Hepatocyte (in vitro differentiated cells): ENCODE measurements at regions not wholly inside any gene's neighbourhood (a gene's known extent, or its start where the extent isn't known, plus 50 kb on each side); places are given as distances from the start of the nearest gene placed in this dataset.

Experiments
- DNase-seq: peaks from one replicate; pipeline ENCODE4 v3.0.0-alpha.2; 2016; ENCODE audit warnings: low spot score
- H2AFZ ChIP-seq: fragments of 200-600 bp; sonication (generic); 2 replicates; pipeline ENCODE4 v1.6.0; 2016; ENCODE audit warnings: antibody characterized with exemption, mild to moderate bottlenecking
- H3K27ac ChIP-seq: fragments of 200-600 bp; sonication (generic); 2 replicates; pipeline ENCODE4 v1.5.1; 2016; ENCODE audit warnings: mild to moderate bottlenecking
- H3K27me3 ChIP-seq: fragments of 200-600 bp; sonication (generic); 2 replicates; pipeline ENCODE4 v1.6.1; 2016
- H3K36me3 ChIP-seq: fragments of 200-600 bp; sonication (generic); replicated peaks from 2 replicates; pipeline ENCODE4 v1.5.1; 2016; ENCODE audit warnings: low read depth; ENCODE audit not compliant: insufficient read depth
- H3K4me1 ChIP-seq: fragments of 200-600 bp; sonication (generic); 2 replicates; pipeline ENCODE4 v1.5.1; 2016; ENCODE audit warnings: mild to moderate bottlenecking, moderate library complexity; ENCODE audit not compliant: insufficient read depth
- H3K4me2 ChIP-seq: fragments of 200-600 bp; sonication (generic); 2 replicates; pipeline ENCODE4 v1.6.0; 2016
- H3K4me3 ChIP-seq: fragments of 200-600 bp; sonication (generic); 2 replicates; pipeline ENCODE4 v1.5.1; 2016; ENCODE audit warnings: mild to moderate bottlenecking
- H3K79me2 ChIP-seq: fragments of 200-600 bp; sonication (generic); 2 replicates; pipeline ENCODE4 v1.6.0; 2017; ENCODE audit warnings: mild to moderate bottlenecking
- H3K9me2 ChIP-seq: fragments of 200-600 bp; sonication (generic); replicated peaks from 2 replicates; pipeline ENCODE4 v1.6.0; 2017; ENCODE audit warnings: mild to moderate bottlenecking; ENCODE audit not compliant: insufficient read depth
- H3K9me3 ChIP-seq: fragments of 200-600 bp; sonication (generic); 2 replicates; pipeline ENCODE4 v1.5.1; 2016; ENCODE audit warnings: low read depth, mild to moderate bottlenecking
- H4K20me1 ChIP-seq: fragments of 200-600 bp; sonication (generic); 2 replicates; pipeline ENCODE4 v1.6.0; 2016; ENCODE audit warnings: mild to moderate bottlenecking; ENCODE audit not compliant: insufficient read depth, poor library complexity, severe bottlenecking
- CTCF ChIP-seq: fragments of 200-600 bp; sonication (generic); IDR thresholded peaks from 2 replicates; pipeline ENCODE4 v1.5.1; 2016; ENCODE audit warnings: antibody characterized with exemption, mild to moderate bottlenecking; ENCODE audit not compliant: poor library complexity
- EZH2 ChIP-seq: fragments of 200-600 bp; sonication (generic); IDR thresholded peaks from 2 replicates; pipeline ENCODE4 v1.6.1; 2016; ENCODE audit warnings: antibody characterized with exemption, mild to moderate bottlenecking, borderline replicate concordance
- EZH2phosphoT487 ChIP-seq: fragments of 200-600 bp; sonication (generic); IDR thresholded peaks from one replicate; pipeline ENCODE4 v1.6.1; 2018; ENCODE audit warnings: antibody characterized with exemption, mild to moderate bottlenecking, low read depth, moderate library complexity; ENCODE audit not compliant: unreplicated experiment, severe bottlenecking
- WGBS: methylation state at CpG from one replicate; pipeline ENCODE4 v1.1.6; 2016; ENCODE audit warnings: low lambda C conversion rate; ENCODE audit errors: missing lambda C conversion rate; 5-methylcytosine and 5-hydroxymethylcytosine counted together

GRCh38 chr7:81236560-81236959 is 317.7 kb upstream of the SEMA3C start:
- no peak overlapping the region for H2AFZ ChIP-seq
- no peaks in the 10 kb centered on the region for H3K79me2 ChIP-seq
- no peaks in the 10 kb centered on the region for H3K36me3 ChIP-seq
- no peak for DNase-seq
- H3K4me3 ChIP-seq, result no peak overlapping the region
- no peaks in the 10 kb centered on the region for H4K20me1 ChIP-seq
- no peak overlapping the region for H3K4me2 ChIP-seq
- H3K27ac ChIP-seq, result no peak overlapping the region
- H3K9me3 ChIP-seq, result no peaks in the 10 kb centered on the region
- TF ChIP-seq EZH2 (no peak), CTCF (no peak), EZH2phosphoT487 (no peak)
- no peaks in the 10 kb centered on the region for H3K9me2 ChIP-seq
- no peaks in the 10 kb centered on the region for H3K27me3 ChIP-seq
- H3K4me1 ChIP-seq, result peaks cover 3% of the 10 kb centered on the region
- WGBS, result 87% methylated on average over 2 of the region's 2 CpGs

- no peak for DNase-seq
- TF ChIP-seq CTCF, result no peak
- no peak overlapping the region for H2AFZ ChIP-seq
- H4K20me1 ChIP-seq, result no peaks in the 10 kb centered on the region
- no peak overlapping the region for H3K27ac ChIP-seq
- H3K9me2 ChIP-seq, result no peaks in the 10 kb centered on the region
- no peaks in the 10 kb centered on the region for H3K79me2 ChIP-seq
- H3K4me1 ChIP-seq, result peaks cover 3% of the 10 kb centered on the region
- no peaks in the 10 kb centered on the region for H3K9me3 ChIP-seq
- H3K27me3 ChIP-seq, result no peaks in the 10 kb centered on the region
- no peaks in the 10 kb centered on the region for H3K36me3 ChIP-seq
- H3K4me2 ChIP-seq, result no peak overlapping the region
- H3K4me3 ChIP-seq, result no peak overlapping the region
- WGBS, result 79% methylated on average over 5 of the region's 5 CpGs
Observed at GRCh38 chr7:81235997-81236396, 317.1 kb upstream of the SEMA3C start.

- WGBS, result 87% methylated on average over 1 of the region's 1 CpG
- Histone ChIP-seq H3K9me3 (no peaks in the 10 kb centered on the region), H3K4me1 (peaks cover 3% of the 10 kb centered on the region), H2AFZ (no peak overlapping the region), H3K79me2 (no peaks in the 10 kb centered on the region), H4K20me1 (no peaks in the 10 kb centered on the region), H3K4me3 (no peak overlapping the region), H3K4me2 (no peak overlapping the region), H3K27ac (no peak overlapping the region), H3K9me2 (no peaks in the 10 kb centered on the region), H3K27me3 (no peaks in the 10 kb centered on the region), H3K36me3 (no peaks in the 10 kb centered on the region)
- TF ChIP-seq CTCF, result no peak
- no peak for TF ChIP-seq EZH2
- no peak for TF ChIP-seq EZH2phosphoT487
- no peak for DNase-seq
Observed at GRCh38 chr7:81234896-81235295, 316.0 kb upstream of the SEMA3C start.
